AG04450 (cell line): ENCODE measurements at regions not wholly inside any gene's neighbourhood (a gene's known extent, or its start where the extent isn't known, plus 50 kb on each side); places are given as distances from the start of the nearest gene placed in this dataset.

Experiments
- CTCF ChIA-PET: fragments of 300-600, 350-600 bp; formaldehyde crosslinking; extraction: SDS; loops from one replicate; lab custom pipeline; 2022; ENCODE audit warnings: antibody characterized with exemption, inconsistent platforms; lab: Charles Lee
- POLR2A ChIA-PET: fragments of 350-600 bp; formaldehyde crosslinking; extraction: SDS; loops from one replicate; lab custom pipeline; 2021; ENCODE audit warnings: antibody characterized with exemption, inconsistent platforms; lab: Yijun Ruan, JAX
- DNase-seq: peaks from one replicate; pipeline ENCODE4 v3.0.0-alpha.2; 2011; ENCODE audit warnings: low read depth, low spot score
- H3K27ac ChIP-seq: one replicate; pipeline ENCODE4 v1.5.1; 2012; ENCODE audit warnings: low read depth, low read length, control low read depth
- H3K27me3 ChIP-seq: one replicate; pipeline ENCODE4 v1.6.0; 2012; ENCODE audit warnings: low read length; ENCODE audit not compliant: control insufficient read depth, insufficient read depth
- H3K4me3 ChIP-seq: 2 replicates; pipeline ENCODE4 v1.5.1; 2011; ENCODE audit warnings: mild to moderate bottlenecking, low read depth, low read length, control low read depth
- H3K9me3 ChIP-seq: 2 replicates; pipeline ENCODE4 v1.5.1; 2012; ENCODE audit warnings: low read length; ENCODE audit not compliant: control insufficient read depth, insufficient read depth
- CTCF ChIP-seq: IDR thresholded peaks from 2 replicates; pipeline ENCODE4 v1.5.1; 2011; ENCODE audit warnings: low read depth, low read length, control low read depth, inconsistent platforms

GRCh38 chr2:74739733-74740241, 85.7 kb downstream of the SEMA4F start:
- no peak for TF ChIP-seq CTCF
- CTCF ChIA-PET = interaction anchor here (0.6 to 3.7 kb wide), 4 partner anchors 25 to 98 kb away, joined by 3 to 16 read pairs (median 6); no protein-coding TSS in a partner anchor
- Histone ChIP-seq H3K9me3 (no peaks in the 10 kb centered on the region), H3K27me3 (no peaks in the 10 kb centered on the region), H3K4me3 (no peak overlapping the region), H3K27ac (no peak overlapping the region)
- no peak for DNase-seq
- POLR2A ChIA-PET = interaction anchor here (1.5 kb wide), 1 partner anchor 28 kb away, joined by 10 read pairs; no protein-coding TSS in a partner anchor

DNA sequence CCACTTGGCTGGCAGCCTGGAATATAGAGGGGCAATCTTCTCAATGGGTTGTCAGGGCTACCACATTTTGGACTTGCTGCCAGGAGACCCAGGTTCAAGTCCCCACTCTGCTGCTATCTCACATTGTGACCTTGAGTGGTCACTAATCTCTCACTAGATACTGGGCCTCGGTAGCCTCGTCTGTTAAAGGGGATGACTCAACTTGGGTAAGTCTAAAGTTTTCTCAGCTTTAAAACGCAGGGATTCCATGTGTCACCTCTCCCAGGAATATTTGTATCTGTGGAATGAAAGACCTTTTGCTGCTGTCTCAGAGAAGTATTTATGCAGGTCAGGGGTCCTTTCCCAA, 86.3 kb downstream of the SEMA4F start:
- no peak for DNase-seq
- POLR2A ChIA-PET = interaction anchor here (1.5 kb wide), 1 partner anchor 28 kb away, joined by 10 read pairs; no protein-coding TSS in a partner anchor
- Histone ChIP-seq H3K9me3 (no peaks in the 10 kb centered on the region), H3K4me3 (no peak overlapping the region), H3K27ac (peak overlapping the region; percentile 49), H3K27me3 (no peaks in the 10 kb centered on the region)
- CTCF ChIA-PET = interaction anchor here (0.6 to 3.7 kb wide), 5 partner anchors 19 to 97 kb away, joined by 3 to 16 read pairs (median 5); no protein-coding TSS in a partner anchor
- no peak for TF ChIP-seq CTCF

GRCh38 chr2:74740741-74741431, 86.8 kb downstream of the SEMA4F start:
- H3K4me3 ChIP-seq = no peak overlapping the region
- ChIA-PET POLR2A (interaction anchor here (0.6 to 1.5 kb wide), 2 partner anchors 26 to 27 kb away, joined by 3 to 10 read pairs; no protein-coding TSS in a partner anchor), CTCF (interaction anchor here (0.6 to 3.7 kb wide), 5 partner anchors 19 to 136 kb away, joined by 3 to 16 read pairs (median 4); no protein-coding TSS in a partner anchor)
- peak overlapping the region; percentile 69 for H3K27ac ChIP-seq
- no peak for TF ChIP-seq CTCF
- H3K27me3 ChIP-seq = no peaks in the 10 kb centered on the region
- no peaks in the 10 kb centered on the region for H3K9me3 ChIP-seq
- DNase-seq = peak; percentile 64

GRCh38 chr2:74741629-74742028, 87.6 kb downstream of the SEMA4F start:
- H3K27me3 ChIP-seq = no peaks in the 10 kb centered on the region
- TF ChIP-seq CTCF = no peak
- no peak overlapping the region for H3K4me3 ChIP-seq
- ChIA-PET POLR2A (interaction anchor here (0.6 kb wide), 1 partner anchor 27 kb away, joined by 3 read pairs; no protein-coding TSS in a partner anchor), CTCF (interaction anchor here (1.3 to 3.7 kb wide), 3 partner anchors 27 to 135 kb away, joined by 4 to 16 read pairs (median 7); no protein-coding TSS in a partner anchor)
- DNase-seq = no peak
- H3K9me3 ChIP-seq = no peaks in the 10 kb centered on the region
- no peak overlapping the region for H3K27ac ChIP-seq

DNA sequence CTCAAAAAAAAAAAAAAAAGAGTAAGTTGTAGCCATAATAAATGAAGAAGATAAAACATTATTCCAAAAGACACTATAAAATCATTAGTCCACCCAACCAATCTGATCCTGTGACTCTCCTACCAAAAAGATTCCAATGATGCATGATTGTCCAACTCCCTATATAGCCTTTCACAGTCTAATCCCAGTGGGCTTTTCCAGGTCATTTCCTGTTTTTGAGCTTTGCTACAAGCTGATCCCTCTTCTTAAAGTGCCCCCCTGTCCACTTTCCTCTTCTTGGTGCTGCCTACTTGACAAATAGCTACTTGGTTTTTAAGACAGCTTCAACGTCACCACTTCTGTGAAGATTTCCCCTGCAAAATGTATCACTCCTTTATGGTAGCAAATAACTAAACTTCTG, 88.4 kb downstream of the SEMA4F start:
- no peak for TF ChIP-seq CTCF
- POLR2A ChIA-PET = no interaction called here
- DNase-seq = no peak
- CTCF ChIA-PET = interaction anchor here (0.6 to 3.7 kb wide), 4 partner anchors 11 to 133 kb away, joined by 3 to 16 read pairs (median 6); no protein-coding TSS in a partner anchor
- Histone ChIP-seq H3K27ac (no peak overlapping the region), H3K27me3 (no peaks in the 10 kb centered on the region), H3K4me3 (no peak overlapping the region), H3K9me3 (no peaks in the 10 kb centered on the region)
